AG04450 (cell line): ENCODE measurements at regions not wholly inside any gene's neighbourhood (a gene's known extent, or its start where the extent isn't known, plus 50 kb on each side); places are given as distances from the start of the nearest gene placed in this dataset.

Experiments used
- CTCF ChIA-PET: fragments of 300-600, 350-600 bp; formaldehyde crosslinking; extraction: SDS; loops from one replicate; lab custom pipeline; 2022; ENCODE audit warnings: antibody characterized with exemption, inconsistent platforms; lab: Charles Lee
- POLR2A ChIA-PET: fragments of 350-600 bp; formaldehyde crosslinking; extraction: SDS; loops from one replicate; lab custom pipeline; 2021; ENCODE audit warnings: antibody characterized with exemption, inconsistent platforms; lab: Yijun Ruan, JAX
- DNase-seq: peaks from one replicate; pipeline ENCODE4 v3.0.0-alpha.2; 2011; ENCODE audit warnings: low read depth, low spot score
- H3K27ac ChIP-seq: one replicate; pipeline ENCODE4 v1.5.1; 2012; ENCODE audit warnings: low read depth, low read length, control low read depth
- H3K27me3 ChIP-seq: one replicate; pipeline ENCODE4 v1.6.0; 2012; ENCODE audit warnings: low read length; ENCODE audit not compliant: control insufficient read depth, insufficient read depth
- H3K4me3 ChIP-seq: 2 replicates; pipeline ENCODE4 v1.5.1; 2011; ENCODE audit warnings: mild to moderate bottlenecking, low read depth, low read length, control low read depth
- H3K9me3 ChIP-seq: 2 replicates; pipeline ENCODE4 v1.5.1; 2012; ENCODE audit warnings: low read length; ENCODE audit not compliant: control insufficient read depth, insufficient read depth
- TF ChIP-seq, protein P1 (sequence below): IDR thresholded peaks from 2 replicates; pipeline ENCODE4 v1.5.1; 2011; ENCODE audit warnings: low read depth, low read length, control low read depth, inconsistent platforms

DNA sequence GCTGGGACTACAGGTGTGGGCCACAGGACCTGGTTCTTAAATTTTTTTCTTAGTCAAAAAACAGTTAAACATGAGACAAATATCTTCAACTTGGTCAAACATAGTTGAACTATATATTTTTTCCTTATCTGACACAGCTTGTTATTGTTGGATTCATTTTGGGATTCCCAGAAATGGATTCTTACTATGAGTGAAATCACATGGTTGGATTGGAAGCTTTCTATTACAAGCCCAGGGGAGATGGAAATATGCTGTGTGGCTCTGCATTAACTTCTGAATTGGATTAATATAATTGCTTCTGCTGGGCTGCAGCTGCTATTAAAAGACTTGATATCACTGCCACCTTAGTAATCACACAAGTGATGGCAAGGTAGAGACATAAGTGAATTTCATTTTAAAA is 126.4 kb upstream of the DUSP22 start:
- DNase-seq: no peak
- TF ChIP-seq, protein P1, sequence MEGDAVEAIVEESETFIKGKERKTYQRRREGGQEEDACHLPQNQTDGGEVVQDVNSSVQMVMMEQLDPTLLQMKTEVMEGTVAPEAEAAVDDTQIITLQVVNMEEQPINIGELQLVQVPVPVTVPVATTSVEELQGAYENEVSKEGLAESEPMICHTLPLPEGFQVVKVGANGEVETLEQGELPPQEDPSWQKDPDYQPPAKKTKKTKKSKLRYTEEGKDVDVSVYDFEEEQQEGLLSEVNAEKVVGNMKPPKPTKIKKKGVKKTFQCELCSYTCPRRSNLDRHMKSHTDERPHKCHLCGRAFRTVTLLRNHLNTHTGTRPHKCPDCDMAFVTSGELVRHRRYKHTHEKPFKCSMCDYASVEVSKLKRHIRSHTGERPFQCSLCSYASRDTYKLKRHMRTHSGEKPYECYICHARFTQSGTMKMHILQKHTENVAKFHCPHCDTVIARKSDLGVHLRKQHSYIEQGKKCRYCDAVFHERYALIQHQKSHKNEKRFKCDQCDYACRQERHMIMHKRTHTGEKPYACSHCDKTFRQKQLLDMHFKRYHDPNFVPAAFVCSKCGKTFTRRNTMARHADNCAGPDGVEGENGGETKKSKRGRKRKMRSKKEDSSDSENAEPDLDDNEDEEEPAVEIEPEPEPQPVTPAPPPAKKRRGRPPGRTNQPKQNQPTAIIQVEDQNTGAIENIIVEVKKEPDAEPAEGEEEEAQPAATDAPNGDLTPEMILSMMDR: no peak
- CTCF ChIA-PET: interaction anchor here (0.6 kb wide), 2 partner anchors 10 to 14 kb away, joined by 4 to 6 read pairs; no protein-coding TSS in a partner anchor
- Histone ChIP-seq H3K27me3 (no peaks in the 10 kb centered on the region), H3K27ac (no peak overlapping the region), H3K9me3 (no peaks in the 10 kb centered on the region), H3K4me3 (no peak overlapping the region)
- POLR2A ChIA-PET: no interaction called here

DNA sequence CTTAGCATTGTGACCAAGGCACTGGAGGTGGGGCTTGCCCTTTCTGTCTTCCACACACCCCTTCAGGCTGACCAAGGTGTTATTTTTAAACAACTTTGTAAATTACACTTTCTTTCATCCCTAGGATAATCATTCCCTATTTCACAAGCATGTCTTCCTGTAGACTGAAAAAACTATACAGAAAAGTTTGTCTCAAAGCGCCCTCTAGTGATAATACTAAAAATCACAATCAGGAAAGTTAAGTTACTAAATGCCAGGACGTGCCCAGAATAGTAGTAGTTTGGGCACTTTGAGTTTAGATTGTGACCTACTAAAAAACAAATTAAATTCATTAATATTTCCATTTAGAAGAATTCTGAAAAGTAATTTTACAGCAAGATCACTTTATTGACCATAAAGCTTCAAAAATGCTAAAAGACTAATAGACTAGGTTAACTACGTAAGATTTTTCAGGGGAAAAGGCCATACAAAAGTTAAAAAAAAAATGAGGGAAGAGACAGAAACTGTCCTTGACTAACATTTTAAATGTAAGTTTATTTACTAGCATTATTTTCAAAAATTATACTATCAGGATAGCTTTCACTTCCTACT is 123.3 kb upstream of the DUSP22 start:
- Histone ChIP-seq H3K27me3 (no peaks in the 10 kb centered on the region), H3K9me3 (no peaks in the 10 kb centered on the region), H3K27ac (no peak overlapping the region), H3K4me3 (no peak overlapping the region)
- DNase-seq: no peak
- TF ChIP-seq, protein P1: peak; percentile 66
- POLR2A ChIA-PET: no interaction called here
- CTCF ChIA-PET: interaction anchor here (0.6 to 1.8 kb wide), 10 partner anchors 10 to 605 kb away, joined by 3 to 5 read pairs (median 3); no protein-coding TSS in a partner anchor

DNA sequence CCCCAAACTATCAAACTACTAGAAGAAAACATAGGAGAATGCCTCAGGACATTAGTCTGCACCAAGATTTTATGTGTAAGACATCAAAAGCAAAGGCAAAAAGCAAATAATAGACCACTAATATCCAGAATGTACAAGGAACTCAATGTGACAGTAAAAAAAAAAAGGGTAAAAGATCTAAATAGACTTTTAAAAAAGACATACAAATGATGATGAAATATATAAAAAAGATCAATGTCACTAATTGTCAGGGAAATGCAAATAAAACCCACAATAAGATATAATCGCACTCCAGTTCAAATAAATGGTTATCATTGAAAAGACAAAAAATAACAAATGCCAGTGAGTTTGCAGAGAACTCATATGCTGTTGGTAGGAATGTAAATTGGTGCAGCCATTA is 118.3 kb upstream of the DUSP22 start:
- Histone ChIP-seq H3K27me3 (no peaks in the 10 kb centered on the region), H3K4me3 (no peak overlapping the region), H3K9me3 (peaks cover 6% of the 10 kb centered on the region; the same call in 1 of the 2 replicates), H3K27ac (no peak overlapping the region)
- ChIA-PET POLR2A (no interaction called here), CTCF (no interaction called here)
- TF ChIP-seq, protein P1: no peak
- DNase-seq: no peak

DNA sequence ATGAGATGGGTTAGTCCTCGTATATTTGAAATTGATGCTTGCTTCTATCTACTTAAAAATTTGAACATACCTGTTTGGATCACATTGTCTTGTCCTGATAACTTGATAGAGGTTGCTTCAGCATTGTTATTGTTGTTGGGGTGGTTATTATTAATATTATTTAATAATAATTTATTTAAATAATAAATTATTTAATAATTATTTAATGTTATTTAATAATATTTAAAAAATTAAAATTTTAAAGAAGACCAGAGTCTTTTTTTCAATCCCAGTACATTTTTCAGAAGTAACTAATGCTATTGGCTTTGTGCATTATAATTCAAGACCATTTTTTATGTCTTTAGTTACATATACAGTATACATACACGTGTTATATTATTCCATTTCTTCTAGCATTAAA is 116.6 kb upstream of the DUSP22 start:
- CTCF ChIA-PET: no interaction called here

DNA sequence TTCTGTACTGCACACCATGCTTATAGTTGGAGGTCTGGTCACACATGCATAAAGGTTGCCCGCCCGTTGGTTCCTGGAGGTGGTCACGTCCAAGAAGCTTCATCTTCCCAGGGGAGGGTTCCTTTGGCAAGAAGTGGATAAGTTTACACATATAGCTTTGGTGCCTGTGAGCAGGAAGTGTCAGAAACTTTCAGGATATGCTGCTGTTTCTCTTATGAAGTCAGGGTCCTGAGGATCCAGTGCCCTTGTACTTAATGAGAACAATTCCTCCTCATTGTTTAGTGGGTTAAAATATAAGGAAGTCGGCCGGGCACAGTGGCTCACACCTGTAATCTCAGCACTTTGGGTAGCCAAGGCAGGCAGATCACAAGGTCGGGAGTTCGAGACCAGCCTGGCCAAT is 115.5 kb upstream of the DUSP22 start:
- Histone ChIP-seq H3K27ac (no peak overlapping the region), H3K4me3 (no peak overlapping the region), H3K9me3 (peaks cover 15% of the 10 kb centered on the region; the same call in 1 of the 2 replicates), H3K27me3 (no peaks in the 10 kb centered on the region)
- ChIA-PET CTCF (no interaction called here), POLR2A (no interaction called here)
- no peak for DNase-seq
- TF ChIP-seq, protein P1: no peak

More for the DNA sequence above, 116.6 kb upstream of the DUSP22 start:
- Histone ChIP-seq H3K27ac (no peak overlapping the region), H3K27me3 (no peaks in the 10 kb centered on the region), H3K9me3 (peaks cover 15% of the 10 kb centered on the region; the same call in 1 of the 2 replicates), H3K4me3 (no peak overlapping the region)
- DNase-seq: no peak
- POLR2A ChIA-PET: no interaction called here
- TF ChIP-seq, protein P1: no peak
